ENCODE measurements at regions not wholly inside any gene's neighbourhood (a gene's known extent, or its start where the extent isn't known, plus 50 kb on each side); places are given as distances from the start of the nearest gene placed in this dataset.

DNA sequence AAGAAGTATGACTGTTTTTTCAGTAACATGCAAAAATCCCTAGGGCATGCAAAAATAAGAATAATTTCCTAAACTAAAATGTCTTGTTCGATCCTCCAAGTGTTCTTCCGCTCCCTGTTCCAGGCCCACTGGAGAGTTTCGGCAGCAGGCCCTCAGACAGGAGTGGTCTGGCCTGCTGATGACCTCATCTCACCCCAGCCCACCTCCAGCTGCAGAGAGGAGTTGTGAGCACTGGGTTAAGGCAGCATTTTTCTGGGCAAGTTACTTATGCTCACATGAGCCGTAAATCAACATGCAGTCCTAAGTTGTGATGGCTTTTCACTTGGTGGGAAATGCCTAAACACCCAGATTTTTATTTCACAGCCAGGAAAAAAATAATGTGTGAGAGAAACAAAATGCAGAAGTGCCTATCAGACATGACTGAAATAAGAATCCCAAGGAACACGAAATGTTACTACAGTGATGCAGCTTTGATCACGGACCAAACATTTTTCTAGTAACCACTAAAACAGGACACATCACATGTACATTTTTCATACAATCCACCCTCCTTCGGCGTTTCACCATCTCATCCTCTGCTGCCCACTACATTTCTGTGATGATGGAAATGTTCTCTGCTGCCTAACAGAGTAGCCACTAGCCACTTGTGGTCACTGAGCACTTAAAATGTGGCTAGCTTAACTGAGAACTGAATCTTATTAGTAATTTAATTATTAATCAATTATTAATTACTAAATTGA lies 153.3 kb upstream of the TBL1X start:
- FAIRE-seq (no peak), DNase-seq (ENCODE audit: insufficient read length, low spot score) (no peak)

DNA sequence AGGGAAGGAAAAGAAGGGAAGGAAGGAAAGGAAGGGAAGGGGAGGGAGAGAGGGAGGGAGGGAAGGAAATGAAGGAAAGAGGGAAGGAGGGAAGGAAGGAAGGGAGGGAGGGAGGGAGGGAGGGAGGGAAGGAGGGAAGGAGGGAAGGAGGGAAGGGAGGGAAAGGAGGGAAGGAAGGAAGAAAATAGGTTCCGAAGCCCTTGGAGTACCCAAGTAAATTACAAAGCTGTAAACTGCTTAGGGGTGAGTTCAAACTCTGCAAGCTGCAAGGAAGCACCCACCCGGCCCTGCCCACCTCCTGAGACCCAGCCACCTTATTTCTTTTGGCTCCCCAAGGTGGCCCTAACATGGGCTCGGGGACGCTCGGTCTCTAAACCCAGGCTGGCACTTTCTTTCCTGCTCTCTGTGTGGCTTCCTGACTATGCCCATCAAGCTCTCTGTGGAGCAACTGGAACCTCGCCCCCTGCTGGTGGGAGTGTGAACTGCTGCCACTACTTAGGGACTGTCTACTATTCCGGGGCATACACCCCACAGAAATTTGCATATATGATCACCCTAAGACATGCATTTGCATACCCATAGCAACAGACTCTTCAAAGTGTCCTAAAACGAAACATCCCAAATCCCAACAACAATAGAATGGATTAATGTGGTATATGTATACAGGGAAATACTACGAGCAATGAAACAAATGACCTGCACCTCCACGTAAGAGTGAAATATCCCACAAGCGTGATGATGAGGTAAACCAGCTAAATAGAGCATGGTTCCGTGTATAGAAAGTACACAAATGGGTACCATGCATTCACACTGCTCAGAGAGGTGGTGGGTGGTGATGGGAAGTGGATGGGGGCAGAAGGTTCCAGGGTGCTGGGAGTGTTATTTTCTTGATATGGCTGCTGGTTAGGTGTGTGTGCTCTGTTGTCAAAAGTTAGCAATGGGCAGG lies 151.7 kb upstream of the TBL1X start:
- DNase-seq (ENCODE audit: insufficient read length, low spot score) = no peak
- no peak for FAIRE-seq

DNA sequence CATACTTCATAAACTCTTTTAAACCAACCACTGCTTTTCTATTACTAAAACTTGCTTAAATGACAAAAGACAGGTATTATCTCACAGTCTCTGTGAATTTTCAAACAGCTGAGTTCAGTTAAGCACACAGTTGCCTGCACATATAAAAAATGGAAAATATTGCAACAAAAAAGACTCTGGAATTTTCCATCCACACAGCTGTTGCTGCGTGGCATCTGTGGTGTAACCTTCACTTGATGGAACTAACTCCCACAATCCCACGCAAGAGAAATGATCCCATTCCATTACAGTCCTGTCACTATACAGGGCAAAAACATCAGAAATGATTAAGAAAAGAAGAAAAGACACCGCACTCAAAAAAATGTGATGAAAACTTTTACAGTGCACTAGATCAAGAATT lies 149.8 kb upstream of the TBL1X start:
- DNase-seq (ENCODE audit: insufficient read length, low spot score) (no peak), FAIRE-seq (no peak)

DNA sequence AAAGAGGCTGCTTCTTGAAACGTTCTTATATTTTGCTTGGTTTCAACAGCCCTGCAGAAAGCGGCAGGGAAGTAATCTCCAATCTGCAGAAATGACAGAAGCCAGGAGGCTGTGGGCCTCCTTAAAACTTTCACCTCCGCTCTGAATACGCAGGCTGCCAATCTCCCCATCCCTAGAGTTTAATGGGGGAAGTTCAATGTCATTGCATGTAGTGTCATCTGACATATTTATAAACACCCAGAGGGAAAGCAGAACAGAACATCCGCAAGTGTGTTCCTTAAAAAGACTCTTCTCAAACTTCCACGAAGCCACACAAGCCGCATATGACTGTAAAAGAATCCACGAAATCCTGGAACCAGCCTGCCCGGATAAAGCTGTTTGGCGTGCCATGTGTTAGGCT lies 148.8 kb upstream of the TBL1X start:
- no peak for DNase-seq (ENCODE audit: insufficient read length, low spot score)
- no peak for FAIRE-seq

DNA sequence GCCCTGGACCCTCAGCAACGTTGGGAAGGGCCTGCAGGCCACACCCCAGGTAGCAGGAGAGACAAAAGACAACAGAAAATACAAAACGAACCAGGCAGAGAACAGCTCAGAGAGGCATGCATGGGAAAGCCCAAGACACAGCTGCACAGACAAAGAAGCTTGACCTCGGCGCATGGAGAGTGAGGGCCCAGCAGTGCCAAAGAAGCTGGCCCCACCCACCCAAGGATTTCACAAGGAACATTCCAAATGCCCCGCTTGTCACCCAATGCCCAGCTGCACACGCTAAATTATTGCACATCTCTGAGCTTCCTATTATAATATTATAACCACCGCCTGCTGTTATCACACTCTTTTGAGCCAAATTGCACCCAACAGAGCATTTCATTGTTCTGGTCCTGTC lies 147.7 kb upstream of the TBL1X start:
- DNase-seq (ENCODE audit: insufficient read length, low spot score) (no peak), FAIRE-seq (no peak)

DNA sequence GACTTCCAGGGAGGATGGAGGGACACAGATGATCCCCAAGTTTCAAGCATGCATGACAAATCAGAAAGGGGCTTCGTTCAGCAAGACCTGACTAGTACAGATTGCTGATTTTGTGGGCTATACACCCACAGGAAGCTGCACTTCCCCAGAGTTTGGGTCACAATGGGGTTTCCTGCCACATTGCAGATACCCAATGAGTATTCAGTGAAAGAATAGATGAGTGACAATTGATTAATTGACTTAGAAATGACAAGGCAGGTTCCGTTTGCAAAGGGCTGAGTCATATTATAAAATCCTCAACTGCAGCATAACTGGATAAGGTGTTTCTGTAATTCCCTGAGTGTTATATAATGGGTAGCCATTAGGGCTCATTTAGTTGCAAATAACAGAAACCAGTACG lies 146.6 kb upstream of the TBL1X start:
- no peak for FAIRE-seq
- DNase-seq (ENCODE audit: insufficient read length, low spot score) = no peak

DNA sequence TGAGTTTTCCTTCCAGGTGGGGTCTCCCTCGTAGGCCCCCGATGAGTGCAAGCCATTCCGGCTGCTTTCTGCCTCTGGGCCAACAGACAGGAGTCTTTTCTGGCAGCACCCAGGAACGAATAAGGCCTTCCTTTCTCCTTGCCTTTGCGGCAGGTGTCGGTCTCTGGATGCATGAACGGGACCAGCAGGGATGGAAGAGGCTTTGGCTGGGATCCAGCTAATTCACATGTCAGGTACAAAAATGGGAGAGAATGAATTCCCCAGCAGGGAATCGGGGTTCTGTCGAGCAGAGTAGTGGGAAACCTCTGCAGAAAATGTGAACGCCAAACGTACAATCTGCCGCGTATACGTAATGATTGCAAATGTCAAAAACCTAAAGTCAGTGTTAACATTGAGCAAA lies 146.1 kb upstream of the TBL1X start:
- FAIRE-seq (no peak), DNase-seq (ENCODE audit: insufficient read length, low spot score) (no peak)

DNA sequence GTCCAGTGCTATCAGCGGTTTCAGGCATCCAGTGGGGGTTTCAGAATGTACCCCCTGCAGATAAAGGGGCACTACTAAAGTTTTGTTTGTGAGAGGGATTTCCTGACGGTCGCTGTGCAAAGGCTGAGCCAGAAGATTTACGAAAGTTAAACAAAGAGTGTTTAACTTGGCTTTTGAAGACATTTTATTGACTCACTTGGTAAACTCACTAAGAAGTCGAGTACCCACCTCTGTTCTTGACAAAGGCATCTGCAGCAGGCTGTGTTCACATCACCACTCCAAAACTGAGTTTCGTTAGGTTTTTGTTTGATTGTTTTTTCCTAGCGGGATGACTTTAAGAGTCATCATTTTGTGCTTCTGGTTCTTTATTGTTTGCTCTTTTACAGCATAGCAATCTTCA lies 143.9 kb upstream of the TBL1X start:
- DNase-seq (ENCODE audit: insufficient read length, low spot score) (no peak), FAIRE-seq (no peak)

DNA sequence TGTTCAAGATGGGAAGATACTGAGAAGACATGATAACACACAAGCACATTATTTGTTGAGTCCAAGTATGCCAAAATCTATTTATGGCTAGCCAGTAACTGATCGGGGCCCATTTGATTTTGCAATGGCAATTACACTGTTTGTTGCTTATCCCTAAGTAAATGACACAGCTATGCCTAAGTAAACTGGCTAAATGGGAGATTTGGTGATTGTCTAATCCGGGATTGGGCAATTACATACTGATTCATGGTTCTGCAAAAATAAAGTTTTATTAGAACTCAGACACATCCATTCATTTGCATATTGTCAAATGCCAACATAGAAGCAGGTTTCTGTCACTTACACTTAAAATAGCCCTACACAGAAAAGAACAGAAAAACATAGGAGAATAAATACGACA lies 140.2 kb upstream of the TBL1X start:
- FAIRE-seq (no peak), DNase-seq (ENCODE audit: insufficient read length, low spot score) (no peak)

DNA sequence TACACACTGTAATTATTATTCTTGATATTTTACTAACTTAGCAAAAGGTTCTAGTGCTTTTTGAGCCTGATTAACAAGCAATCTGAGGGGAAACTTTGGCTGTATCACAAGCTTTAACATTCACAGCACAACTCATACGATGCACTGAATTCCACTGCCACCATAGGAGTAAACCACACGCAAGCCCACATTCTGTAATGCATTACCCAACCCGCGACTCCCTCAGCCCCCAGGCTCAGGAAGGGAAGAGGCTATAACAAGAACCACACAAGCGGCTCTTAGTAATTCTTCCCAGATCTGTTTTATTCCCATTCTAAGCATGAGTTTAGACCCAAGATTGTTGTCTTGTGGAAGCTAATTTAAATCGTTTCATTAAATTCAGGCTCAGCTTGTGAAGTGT lies 138.5 kb upstream of the TBL1X start:
- DNase-seq (ENCODE audit: insufficient read length, low spot score) = no peak
- FAIRE-seq = no peak

DNA sequence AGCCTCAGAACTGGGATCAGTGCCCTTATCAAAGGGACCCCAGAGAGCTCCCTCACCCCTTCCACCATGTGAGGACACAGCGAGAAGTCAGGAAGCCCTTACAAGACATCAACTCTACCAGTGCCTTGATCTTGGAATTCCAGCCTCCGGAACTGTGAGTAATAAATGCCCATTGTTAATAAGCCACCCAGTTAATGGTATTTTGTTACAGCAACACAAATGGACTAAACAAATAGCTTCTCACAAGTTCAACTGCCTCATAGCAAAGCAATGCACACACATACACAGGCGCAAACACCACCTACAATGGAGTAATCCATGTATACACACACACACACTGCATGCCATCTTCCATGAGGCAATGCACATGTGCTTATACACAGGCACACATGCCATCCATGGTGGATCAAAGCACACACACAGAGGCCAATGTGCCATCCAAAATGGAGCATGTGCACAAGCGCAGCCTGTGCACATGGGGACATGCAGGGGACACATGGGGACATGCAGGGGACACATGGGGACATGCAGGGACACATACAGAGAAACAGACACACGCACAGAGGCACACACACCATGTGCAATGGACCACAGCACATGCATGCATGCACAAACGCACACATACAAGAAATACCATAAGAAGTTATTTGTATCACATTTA lies 137.6 kb upstream of the TBL1X start:
- DNase-seq (ENCODE audit: insufficient read length, low spot score) (no peak), FAIRE-seq (peak; percentile 57)

DNA sequence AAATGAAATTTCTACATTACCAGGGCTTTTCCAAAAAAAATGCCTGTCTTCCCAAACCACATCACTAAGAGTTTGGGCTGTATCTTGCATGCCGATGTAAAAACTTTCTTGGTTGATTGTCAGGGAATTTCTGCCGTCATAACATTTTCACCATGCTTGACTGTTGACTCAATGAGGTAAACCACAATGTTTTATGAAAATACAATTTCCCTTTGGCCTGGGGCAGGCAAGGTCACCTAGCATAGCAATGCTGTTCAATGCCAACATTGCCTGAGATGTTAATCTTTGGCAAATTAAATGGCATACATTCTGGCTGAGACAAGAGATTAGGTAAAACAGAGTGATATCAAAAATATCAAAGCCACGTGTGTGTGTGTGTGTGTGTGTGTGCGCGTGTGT lies 137.1 kb upstream of the TBL1X start:
- FAIRE-seq = no peak

DNA sequence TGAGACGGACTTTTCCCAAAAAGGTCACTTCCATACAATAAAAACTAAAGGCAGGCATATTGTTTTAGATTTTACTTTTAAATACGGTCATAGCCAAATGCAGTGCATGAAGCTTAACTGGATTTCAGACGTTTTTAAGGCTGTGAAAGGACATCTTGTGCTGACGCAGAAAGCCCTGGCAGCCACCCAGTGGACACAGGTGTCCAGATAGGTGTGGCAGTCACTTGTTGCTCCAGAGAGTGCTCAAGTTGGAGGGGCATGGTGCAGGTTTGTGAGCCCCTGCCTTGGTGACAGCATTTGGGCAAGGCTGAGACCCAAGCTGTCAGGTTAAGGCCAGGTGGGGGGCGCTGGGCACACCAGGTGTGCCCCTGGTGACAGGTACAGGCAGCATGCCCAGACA lies 135.8 kb upstream of the TBL1X start:
- FAIRE-seq = no peak
- no peak for DNase-seq (ENCODE audit: insufficient read length, low spot score)

More for the DNA sequence above, 137.1 kb upstream of the TBL1X start:
- DNase-seq (ENCODE audit: insufficient read length, low spot score) = peak; percentile 28

DNA sequence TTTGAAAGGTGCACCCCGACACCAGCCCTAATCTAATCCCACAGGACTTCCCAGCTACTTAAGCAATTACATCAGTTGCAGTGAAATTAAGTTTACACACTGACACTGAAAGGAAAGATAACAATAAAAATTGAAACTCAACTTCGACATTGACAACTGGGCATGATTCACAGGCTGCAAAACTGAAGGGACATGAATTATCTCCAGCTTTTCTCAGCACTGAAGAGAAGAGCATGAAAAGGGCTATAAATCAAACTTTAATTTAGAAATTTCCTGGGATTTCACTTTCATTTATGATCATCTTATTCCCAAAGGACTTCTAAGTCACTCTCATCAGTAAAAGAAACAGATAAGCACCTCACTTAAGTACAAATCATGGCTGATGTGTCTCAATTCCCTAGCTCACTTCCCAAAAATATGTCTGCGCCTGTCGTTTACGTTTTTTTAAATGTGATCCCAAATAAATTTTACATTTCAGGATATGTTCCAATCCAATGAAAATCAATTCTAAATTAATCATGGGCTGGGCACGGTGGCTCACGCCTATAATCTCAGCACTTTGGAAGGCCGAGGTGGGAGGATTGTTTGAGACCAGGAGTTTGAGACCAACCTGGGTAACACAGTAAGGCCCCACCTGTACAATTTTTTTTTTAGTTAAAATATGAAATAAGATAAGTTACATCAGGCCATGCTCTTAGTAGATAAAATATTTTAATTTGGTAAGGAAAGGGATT lies 134.4 kb upstream of the TBL1X start:
- no peak for FAIRE-seq
- no peak for DNase-seq (ENCODE audit: insufficient read length, low spot score)

DNA sequence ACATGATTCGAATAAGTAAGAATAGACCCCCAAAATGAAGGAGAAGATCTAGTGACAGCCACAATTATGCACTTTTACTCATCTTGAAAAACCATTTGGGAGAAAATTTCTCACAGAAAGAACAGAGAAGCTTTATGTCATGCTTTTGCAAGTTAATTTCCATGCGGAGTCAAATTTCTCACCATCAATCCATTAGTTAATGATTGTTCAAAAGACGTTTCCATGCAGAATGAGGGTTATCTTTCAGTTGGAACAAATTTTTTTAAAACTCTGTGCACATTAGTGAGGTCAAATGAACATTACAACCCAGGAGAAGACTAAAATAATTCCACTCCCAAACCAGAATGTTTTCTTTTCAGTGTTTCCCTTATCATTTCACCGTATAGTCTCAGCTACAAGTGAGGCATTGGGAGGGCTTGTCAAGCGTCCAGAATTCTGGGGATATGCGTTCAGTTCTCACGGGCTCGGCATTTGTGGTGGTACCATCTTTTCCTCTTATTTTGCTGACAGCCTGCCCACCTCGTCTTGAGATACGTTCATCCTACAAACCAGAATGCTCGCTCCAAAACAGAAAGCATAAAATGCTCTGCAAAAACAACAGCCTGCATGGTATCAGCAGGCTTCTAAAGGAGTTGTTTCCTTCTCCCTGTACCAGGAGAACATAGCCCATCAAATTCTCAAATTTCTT lies 130.8 kb upstream of the TBL1X start:
- DNase-seq (ENCODE audit: insufficient read length, low spot score) (no peak), FAIRE-seq (no peak)

DNA sequence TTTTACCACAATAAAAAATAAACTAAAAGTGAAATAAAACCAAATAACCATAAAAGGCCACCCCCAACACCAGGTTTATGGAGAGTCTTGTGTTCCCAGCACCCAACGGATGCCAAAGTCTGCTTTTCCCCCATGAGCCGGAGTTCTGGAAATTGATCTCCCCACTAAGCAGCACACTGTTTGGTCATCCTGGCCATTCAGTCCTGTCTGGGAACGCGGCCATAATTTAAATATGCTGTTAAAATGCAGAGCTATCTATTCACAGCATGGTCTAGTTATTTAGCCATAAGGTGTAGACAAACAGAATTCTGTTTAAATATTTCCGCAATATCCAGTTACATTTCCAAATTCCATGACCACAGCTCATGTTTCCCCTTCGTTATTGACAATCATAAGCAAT lies 129.6 kb upstream of the TBL1X start:
- no peak for FAIRE-seq
- DNase-seq (ENCODE audit: insufficient read length, low spot score) = no peak

DNA sequence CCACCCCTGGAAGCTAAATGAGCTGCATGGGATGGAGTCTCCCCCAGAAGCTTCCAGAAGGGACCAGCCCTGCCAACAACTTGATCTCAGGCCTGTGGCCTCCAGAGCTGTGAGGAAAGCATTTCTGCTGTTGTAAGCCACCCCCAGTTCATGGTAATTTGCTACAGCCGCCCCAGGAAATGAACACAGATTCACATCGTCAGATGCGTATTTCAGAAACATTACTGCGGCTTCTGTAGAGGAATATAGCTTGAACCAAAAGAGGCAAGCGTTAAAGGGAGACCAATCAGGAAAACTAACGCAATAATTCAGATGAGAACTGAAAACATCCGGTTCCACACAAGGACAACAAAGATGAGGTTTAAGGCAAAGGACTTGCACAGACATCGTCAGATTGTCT lies 128.4 kb upstream of the TBL1X start:
- DNase-seq (ENCODE audit: insufficient read length, low spot score) (no peak), FAIRE-seq (no peak)

DNA sequence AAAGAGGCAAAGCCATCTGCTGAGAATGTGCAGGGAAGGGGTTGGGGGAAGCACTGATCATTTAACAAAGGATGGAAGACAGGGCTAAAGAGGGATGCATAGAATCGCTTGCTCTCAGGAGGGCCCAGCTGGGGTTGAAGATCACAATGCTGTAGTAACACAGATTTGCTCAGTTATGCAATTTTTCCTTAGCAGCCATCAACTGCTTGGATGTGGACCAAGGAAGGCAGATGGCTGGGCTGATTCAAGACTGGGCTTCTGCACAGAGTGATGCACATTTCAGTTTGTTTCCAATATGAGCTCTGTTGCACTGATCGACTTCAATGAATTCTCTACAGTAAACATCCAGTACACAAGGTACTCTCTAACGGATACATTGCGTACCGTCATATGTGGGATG lies 127.8 kb upstream of the TBL1X start:
- FAIRE-seq (no peak), DNase-seq (ENCODE audit: insufficient read length, low spot score) (no peak)

DNA sequence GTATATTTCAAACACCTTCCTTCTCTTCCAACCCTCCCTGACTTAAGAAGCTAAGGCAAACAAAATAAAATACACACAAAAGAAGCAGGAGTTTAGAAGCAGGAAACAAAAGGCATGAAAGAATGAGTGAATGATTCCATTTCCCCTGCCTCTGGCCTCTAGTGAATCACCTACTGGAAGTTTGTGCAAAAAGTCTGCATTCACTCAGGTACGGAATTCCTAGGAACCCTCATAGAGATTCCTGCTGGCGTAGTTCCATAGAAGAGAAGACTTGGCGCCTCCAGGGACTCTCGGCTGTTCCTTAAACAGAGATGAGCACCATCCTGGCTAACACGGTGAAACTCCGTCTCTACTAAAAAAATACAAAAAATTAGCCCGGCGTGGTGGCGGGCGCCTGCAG lies 125.9 kb upstream of the TBL1X start:
- FAIRE-seq (no peak), DNase-seq (ENCODE audit: insufficient read length, low spot score) (no peak)
